ENCODE measurements at regions not wholly inside any gene's neighbourhood (a gene's known extent, or its start where the extent isn't known, plus 50 kb on each side); places are given as distances from the start of the nearest gene placed in this dataset.

- H3K4me3 Mint-ChIP-seq = no peak overlapping the region
- TF ChIP-seq CTCF (IDR thresholded peaks at IDR 0.05) = no peak
- H3K4me1 Mint-ChIP-seq = peaks cover 23% of the 10 kb centered on the region
- no peak for DNase-seq
- H3K9me3 Mint-ChIP-seq = no peaks in the 10 kb centered on the region
- H3K36me3 Mint-ChIP-seq (ENCODE audit: low read depth) = no peaks in the 10 kb centered on the region
- no peak overlapping the region for H3K27ac Mint-ChIP-seq
- peaks cover 6% of the 10 kb centered on the region for H3K27me3 Mint-ChIP-seq (ENCODE audit: low read depth, poor library complexity)
Measured at GRCh38 chr1:218494449-218494852, 149.3 kb downstream of the TGFB2 start.

GRCh38 chr1:218495931-218496330 is 150.8 kb downstream of the TGFB2 start:
- no peak for TF ChIP-seq CTCF (IDR thresholded peaks at IDR 0.05)
- no peak overlapping the region for H3K27ac Mint-ChIP-seq

GRCh38 chr1:218496561-218496960 is 151.4 kb downstream of the TGFB2 start:
- Mint-ChIP-seq H3K9me3 (no peaks in the 10 kb centered on the region), H3K4me3 (no peak overlapping the region), H3K36me3 (ENCODE audit: low read depth) (no peaks in the 10 kb centered on the region), H3K4me1 (peaks cover 17% of the 10 kb centered on the region), H3K27ac (no peak overlapping the region), H3K27me3 (ENCODE audit: low read depth, poor library complexity) (peaks cover 4% of the 10 kb centered on the region)
- TF ChIP-seq CTCF (IDR thresholded peaks at IDR 0.05) = no peak
- DNase-seq = no peak

More at GRCh38 chr1:218495931-218496330, 150.8 kb downstream of the TGFB2 start:
- no peak for DNase-seq
- Mint-ChIP-seq H3K4me1 (peaks cover 17% of the 10 kb centered on the region), H3K9me3 (no peaks in the 10 kb centered on the region), H3K36me3 (ENCODE audit: low read depth) (no peaks in the 10 kb centered on the region), H3K27me3 (ENCODE audit: low read depth, poor library complexity) (peaks cover 6% of the 10 kb centered on the region), H3K4me3 (no peak overlapping the region)

GRCh38 chr1:218498056-218498938 is 153.2 kb downstream of the TGFB2 start:
- peak overlapping the region; percentile 55 for H3K27ac Mint-ChIP-seq
- H3K4me3 Mint-ChIP-seq = no peak overlapping the region
- DNase-seq = no peak
- H3K27me3 Mint-ChIP-seq (ENCODE audit: low read depth, poor library complexity) = no peaks in the 10 kb centered on the region
- H3K4me1 Mint-ChIP-seq = peaks cover 17% of the 10 kb centered on the region
- no peak for TF ChIP-seq CTCF (IDR thresholded peaks at IDR 0.05)
- no peaks in the 10 kb centered on the region for H3K36me3 Mint-ChIP-seq (ENCODE audit: low read depth)
- H3K9me3 Mint-ChIP-seq = no peaks in the 10 kb centered on the region

GRCh38 chr1:218499011-218499691 is 154.0 kb downstream of the TGFB2 start:
- H3K4me3 Mint-ChIP-seq = no peak overlapping the region
- no peaks in the 10 kb centered on the region for H3K27me3 Mint-ChIP-seq (ENCODE audit: low read depth, poor library complexity)
- H3K27ac Mint-ChIP-seq = no peak overlapping the region
- H3K9me3 Mint-ChIP-seq = peaks cover 5% of the 10 kb centered on the region
- no peak for DNase-seq
- TF ChIP-seq CTCF (IDR thresholded peaks at IDR 0.05) = no peak
- H3K36me3 Mint-ChIP-seq (ENCODE audit: low read depth) = no peaks in the 10 kb centered on the region
- H3K4me1 Mint-ChIP-seq = peaks cover 17% of the 10 kb centered on the region
